GM06990 (cell line): ENCODE measurements at regions not wholly inside any gene's neighbourhood (a gene's known extent, or its start where the extent isn't known, plus 50 kb on each side); places are given as distances from the start of the nearest gene placed in this dataset.
"Not testable (repeated sequence)": the region's sequence is repeated elsewhere in the genome, so short reads cannot be mapped to it uniquely, and the experiment has no call there.

Experiments
- DNase-seq: peaks from one replicate; pipeline ENCODE4 v3.0.0-alpha.2; 2011; ENCODE audit not compliant: insufficient read length; ENCODE audit errors: extremely low read depth
- H3K27me3 ChIP-seq: replicated peaks from 2 replicates; pipeline ENCODE4 v1.6.0; 2011; ENCODE audit warnings: low read length; ENCODE audit not compliant: control insufficient read depth, insufficient read depth
- H3K36me3 ChIP-seq: 2 replicates; pipeline ENCODE4 v1.5.1; 2011; ENCODE audit warnings: low read length; ENCODE audit not compliant: control insufficient read depth, insufficient read depth
- H3K4me3 ChIP-seq: replicated peaks from 2 replicates; pipeline ENCODE4 v1.5.1; 2011; ENCODE audit warnings: low read depth, mild to moderate bottlenecking, control low read depth, low read length
- CTCF ChIP-seq: IDR thresholded peaks from 2 replicates; pipeline ENCODE4 v1.5.1; 2011; ENCODE audit warnings: low read length, control low read depth, mild to moderate bottlenecking, inconsistent platforms; ENCODE audit not compliant: insufficient read depth, poor library complexity, severe bottlenecking

GRCh38 chr3:177361081-177361938 is 164.0 kb upstream of the TBL1XR1 start:
- peak; percentile 60 for DNase-seq
- Histone ChIP-seq H3K4me3 (no peak overlapping the region), H3K36me3 (no peaks in the 10 kb centered on the region), H3K27me3 (no peaks in the 10 kb centered on the region)
- TF ChIP-seq CTCF, result no peak

DNA sequence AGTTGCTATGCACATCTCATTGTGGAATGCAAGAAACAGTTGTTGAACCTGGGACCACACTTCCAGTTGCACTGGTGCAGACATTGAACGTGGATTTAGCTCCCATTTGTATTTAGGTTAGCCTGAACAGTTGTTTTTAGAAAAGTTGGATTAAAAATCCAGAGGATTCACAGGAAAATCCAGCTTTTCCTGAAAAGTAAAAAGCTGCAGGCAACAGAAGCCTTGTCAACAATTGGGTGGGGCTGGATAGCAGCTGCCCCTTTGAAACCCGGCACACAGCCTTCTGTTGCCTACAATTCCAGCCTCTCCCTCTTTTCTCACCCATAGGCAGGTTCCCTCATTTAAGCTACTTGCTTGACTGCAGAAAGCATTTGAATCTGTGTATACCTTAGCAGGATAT is 165.3 kb upstream of the TBL1XR1 start:
- DNase-seq, result no peak
- TF ChIP-seq CTCF, result no peak
- Histone ChIP-seq H3K36me3 (no peaks in the 10 kb centered on the region), H3K4me3 (no peak overlapping the region), H3K27me3 (no peaks in the 10 kb centered on the region)

DNA sequence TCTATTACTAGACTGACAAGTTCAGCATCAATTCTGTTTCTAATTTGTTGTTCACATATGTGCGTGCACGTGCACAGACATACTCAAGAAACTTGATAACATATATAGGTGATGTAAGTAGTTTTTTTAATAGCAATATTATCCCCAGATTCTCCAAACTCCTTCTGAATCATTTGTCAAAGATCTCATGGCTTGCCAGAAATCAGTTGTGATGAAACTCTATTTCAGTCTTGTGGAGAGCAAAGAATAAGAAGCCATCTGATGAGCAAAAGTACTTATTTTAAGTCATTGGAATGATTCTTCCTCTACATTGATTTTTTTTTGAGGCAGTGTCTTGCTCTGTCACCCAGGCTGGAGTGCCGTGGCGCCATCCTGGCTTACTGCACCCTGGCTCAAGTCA is 167.0 kb upstream of the TBL1XR1 start:
- DNase-seq, result no peak
- H3K27me3 ChIP-seq, result no peaks in the 10 kb centered on the region
- no peak overlapping the region for H3K4me3 ChIP-seq
- TF ChIP-seq CTCF, result no peak
- no peaks in the 10 kb centered on the region for H3K36me3 ChIP-seq

- H3K27me3 ChIP-seq, H3K36me3 ChIP-seq, H3K4me3 ChIP-seq, DNase-seq: not testable (repeated sequence)
These were observed 168.0 kb upstream of the TBL1XR1 start for GRCh38 chr3:177365294-177365693.

GRCh38 chr3:177367788-177368187 is 170.5 kb upstream of the TBL1XR1 start:
- Histone ChIP-seq H3K36me3 (no peaks in the 10 kb centered on the region), H3K4me3 (no peak overlapping the region), H3K27me3 (no peaks in the 10 kb centered on the region)
- DNase-seq, result no peak
- no peak for TF ChIP-seq CTCF

DNA sequence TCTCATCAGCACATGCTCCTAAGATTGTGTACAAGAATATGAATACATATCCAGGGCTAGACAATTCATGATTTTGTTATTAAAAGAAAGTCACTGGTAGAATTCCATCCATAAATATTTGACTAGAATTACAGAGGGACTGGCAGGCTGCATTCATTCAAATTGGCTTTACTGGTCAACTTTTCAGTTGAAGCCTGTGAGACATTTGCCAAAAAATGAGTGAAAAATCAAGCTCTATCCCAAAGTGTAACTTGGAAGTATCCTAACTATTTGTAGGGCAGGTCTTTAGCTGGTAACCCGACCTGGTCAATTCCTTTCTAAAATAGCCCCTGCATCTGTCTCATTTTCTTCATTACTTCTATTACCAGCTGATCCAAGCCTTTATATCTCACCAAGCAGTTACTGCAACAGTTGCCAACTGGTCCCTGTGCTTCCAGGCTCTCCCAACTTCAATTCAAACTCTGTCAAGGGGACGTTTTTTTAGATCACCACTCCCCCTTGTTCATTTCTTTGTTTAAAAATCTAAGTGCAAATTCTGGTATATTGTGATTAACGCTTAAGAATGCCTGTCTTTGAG is 173.1 kb upstream of the TBL1XR1 start:
- Histone ChIP-seq H3K4me3 (no peak overlapping the region), H3K36me3 (no peaks in the 10 kb centered on the region), H3K27me3 (no peaks in the 10 kb centered on the region)
- no peak for TF ChIP-seq CTCF
- DNase-seq, result no peak
